Occipital lobe (tissue), 1 donor: ENCODE measurements at regions not wholly inside any gene's neighbourhood (a gene's known extent, or its start where the extent isn't known, plus 50 kb on each side); places are given as distances from the start of the nearest gene placed in this dataset.
"Not testable (repeated sequence)": the region's sequence is repeated elsewhere in the genome, so short reads cannot be mapped to it uniquely, and the experiment has no call there.

Experiments used
- DNase-seq: peaks from one replicate; lab custom pipeline; 2025; lab: John Stamatoyannopoulos, UW

DNA sequence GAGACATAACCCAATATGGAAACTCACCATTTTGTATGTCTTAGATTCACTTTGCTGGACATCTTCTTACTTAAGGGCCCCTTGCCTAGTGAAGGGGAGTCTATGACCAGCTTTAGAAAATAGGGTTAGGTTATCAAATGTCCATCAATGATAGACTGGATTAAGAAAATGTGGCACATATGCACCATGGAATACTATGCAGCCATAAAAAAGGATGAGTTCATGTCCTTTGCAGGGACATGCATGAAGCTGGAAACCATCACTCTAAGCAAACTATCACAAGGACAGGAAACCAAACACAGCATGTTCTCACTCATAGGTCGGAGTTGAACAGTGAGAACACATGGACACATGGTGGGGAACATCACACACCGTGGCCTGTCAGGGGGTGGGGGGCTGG lies 301.8 kb upstream of the TBL1XR1 start:
- not testable (repeated sequence) for DNase-seq

DNA sequence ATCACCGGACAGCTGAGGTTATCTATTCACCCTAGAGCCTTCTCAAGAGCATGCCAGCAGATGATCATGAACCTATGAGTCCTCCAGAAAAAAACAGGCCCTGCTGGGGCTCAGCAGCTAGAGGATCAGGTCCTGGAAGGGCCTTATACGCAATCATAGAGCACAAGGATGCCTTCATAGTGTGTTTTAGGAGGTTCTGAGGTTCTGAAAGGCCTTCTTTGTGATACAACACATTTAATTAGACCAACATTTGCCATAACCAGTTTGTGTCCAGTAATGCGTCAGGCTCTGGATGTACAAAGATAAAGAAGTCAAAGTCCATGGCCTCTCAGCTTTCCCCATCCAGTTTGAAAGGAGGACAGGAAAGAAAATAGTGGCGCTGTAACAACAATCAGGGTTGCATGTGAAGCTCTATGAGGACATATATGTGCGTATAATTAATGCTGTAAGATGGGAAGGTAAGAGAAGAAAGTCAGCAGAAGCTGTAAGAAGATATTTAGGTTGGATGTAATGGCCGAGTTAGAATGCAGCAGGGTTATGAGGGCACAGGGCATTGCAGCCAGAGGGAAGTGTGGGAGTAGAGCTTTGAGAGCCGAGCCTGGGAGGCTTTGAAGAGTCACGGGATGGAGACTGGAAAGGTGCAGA lies 302.6 kb upstream of the TBL1XR1 start:
- no peak for DNase-seq

DNA sequence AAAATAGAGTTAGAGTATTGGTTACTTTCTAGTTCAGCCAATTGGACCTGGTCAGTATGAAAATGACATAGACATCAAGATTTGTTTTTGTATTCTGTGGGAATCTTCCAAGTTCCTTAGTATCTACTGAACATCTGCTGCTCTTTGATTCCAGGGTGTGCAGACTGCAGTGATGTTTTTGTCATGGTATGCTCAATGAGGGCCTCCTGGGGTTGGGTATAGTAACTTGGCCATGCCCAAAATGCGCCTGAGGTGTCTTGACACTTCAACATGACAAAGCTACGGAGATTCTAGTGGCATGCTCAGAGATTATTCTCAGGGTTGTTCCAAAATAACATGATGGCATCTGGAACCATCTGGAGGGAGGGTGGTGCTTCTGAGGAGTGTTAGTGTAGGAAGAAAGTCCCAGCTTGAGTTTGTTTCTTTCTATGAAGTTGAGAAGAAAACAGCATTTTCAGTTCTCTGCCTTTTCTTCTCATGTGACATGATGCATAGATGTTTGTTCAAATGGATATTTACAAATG lies 313.5 kb upstream of the TBL1XR1 start:
- DNase-seq: no peak

DNA sequence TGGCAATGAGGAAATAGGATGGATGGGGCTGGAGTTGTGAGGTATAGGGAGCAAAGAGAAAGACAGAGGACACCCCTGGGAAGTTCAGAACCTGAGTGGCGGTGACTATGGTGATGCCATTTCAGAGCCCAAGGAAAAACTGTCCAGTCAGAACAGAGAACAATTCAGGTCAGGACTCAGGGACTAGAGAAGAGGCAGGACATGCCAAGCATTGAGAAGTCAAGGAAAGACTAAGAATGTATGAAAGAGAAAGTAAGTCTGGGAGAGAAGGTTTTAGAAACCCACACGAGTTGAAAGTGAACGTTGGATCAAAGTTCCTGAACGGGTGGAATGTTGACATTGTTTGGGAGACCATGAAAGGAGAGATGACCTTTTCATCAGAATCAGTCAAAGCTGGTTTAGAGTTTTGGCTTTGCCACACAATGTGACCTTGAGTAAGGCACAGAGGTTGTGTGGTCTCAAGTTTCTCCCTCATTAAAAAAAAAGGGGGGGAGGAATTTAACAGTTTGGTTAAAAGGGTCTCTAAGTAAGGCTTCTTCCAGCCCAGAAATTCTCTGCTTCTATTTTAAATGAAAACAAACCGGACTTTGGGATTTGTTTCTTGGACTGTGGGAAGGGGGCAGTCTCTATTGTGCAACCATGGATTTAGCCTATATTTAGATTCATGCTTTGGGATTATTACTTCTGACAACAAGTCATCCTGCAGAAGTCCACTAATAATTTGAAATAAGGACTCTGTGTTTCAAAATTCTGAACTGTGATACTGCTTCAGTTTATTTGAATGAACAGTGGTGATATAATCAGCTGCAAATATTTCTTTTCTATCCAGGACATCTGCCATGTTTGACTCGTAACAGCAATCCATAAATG lies 315.9 kb upstream of the TBL1XR1 start:
- DNase-seq: no peak

DNA sequence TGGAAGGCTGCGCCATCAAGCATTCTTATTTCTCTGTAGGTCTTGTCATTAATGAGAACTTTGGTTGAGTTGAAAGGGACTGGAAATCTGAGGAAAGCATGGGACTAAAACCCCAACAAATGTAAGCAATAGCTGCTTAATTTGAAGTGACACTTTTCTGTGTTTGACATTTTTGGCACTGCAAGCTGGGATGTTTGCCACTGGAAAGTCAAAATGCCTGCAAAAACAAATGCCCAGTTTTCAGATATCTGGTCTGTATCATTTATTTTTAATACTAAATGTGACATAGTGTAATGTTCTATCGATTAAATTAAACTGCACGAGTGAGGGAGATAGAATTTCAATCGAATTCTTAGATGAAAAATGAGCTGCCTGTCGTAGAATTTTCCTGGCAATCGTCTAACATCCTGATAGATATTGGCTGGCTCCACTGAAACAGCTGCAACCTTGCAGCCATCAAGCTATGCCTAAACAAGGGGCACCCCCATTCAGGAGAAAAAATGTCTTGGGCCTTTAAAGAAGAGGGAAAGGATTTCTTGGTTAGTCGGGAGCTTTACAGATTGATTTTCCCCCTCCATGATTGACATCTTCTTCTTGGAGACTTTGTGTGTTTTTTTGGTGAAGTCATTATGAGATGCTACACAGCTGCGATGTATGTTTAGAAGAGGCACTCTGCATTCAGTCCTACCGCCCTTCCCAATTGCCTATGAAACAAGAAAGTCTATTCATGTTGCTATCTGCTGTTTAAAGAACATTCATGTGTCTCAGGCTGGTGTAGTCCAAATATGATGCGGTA lies 316.7 kb upstream of the TBL1XR1 start:
- DNase-seq: no peak

DNA sequence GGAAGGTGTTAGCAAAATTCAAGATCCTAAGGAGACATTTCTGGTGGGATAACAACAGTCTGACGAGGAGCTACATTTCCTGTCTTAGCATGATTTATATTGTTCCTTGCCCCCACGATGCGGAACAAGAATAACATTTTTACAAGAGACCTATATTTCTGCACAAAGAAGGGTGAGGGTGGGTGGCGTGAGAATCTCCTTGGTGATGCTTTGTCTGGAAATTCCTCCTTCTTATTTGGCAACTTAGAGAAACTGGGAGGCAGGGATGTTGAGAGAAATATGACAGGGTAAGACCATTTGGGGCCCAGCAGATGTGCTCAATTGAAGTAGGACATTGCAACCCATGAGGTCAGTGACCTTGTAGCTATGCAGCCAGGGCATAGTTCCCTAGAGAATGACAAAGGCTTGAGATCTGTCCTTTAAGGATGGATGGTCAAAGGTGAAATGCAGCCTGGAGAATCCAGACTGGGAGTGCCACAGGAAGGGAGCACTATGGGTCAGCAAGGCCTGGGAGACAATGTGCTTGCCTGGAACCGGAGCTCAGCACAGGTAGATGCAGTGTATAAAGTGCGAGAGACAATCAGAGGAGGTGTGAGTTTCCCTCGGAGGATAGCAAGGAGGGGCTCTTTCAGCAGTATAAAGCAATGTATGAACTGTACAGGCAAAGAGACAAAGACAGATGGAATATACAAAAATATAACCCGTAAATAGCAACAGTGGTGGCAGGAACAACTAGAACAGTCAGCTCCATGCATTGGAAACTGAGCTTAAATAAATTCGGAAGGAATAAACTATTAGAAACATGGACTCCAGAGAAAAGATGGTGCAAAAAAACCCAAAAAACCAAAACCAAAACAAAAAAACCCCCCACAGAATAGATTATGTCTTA lies 317.6 kb upstream of the TBL1XR1 start:
- no peak for DNase-seq

DNA sequence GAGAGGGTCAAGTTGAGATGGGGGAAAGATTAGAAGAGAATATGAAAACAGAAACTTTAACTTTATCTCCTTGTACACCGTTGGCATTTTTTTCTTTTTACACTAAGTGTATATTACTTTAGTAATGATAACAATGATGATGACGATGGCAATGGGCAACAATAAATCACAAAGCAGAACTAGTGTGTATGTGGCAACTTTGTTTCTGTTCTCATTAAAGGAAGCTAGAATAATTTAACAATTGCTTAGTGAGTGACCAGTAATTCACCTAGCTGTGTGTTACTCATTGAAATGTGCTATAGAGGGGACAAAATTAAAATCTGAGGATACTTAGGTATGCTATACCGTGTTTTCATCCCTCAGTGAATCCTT lies 318.5 kb upstream of the TBL1XR1 start:
- DNase-seq: no peak

DNA sequence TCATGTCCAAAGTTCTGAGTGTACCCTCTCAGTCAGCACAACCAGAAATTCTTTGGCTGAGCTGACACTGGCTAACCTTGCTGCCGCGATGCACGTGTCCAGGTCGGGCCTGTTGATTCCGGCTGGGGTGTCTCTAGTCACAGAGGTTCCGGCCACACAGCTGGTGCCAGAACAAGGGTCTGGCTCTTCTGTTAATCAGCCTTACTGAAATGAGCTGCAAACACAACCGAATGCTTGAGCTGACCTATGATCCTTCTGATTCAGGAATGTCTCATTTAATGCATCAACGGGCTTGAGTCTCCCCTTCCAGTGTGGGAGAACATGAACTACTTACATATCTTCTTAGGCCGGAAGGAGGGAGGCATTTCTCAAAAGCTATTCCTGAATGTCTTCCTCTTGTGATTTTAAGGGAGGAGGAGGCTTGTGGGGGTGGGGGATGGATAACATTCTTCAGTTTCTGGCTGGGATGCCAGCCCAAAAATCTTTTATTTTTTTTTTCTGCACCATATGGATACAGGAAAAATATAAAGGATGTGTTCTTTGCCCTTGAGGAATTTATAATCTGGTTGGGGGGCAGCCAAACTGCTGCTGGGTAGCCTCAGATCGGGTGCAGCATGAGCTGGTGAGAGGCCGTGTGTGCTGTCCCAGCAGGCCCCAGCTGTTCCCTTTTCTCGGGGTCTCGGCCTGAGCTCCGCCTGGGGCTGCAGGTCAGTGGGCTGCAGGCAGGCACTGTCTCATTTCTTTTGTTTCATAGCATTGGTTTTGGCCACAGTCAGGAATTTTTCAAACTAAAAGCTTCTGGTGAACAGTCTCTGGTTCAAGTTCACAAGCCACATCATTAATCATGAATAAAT lies 319.1 kb upstream of the TBL1XR1 start:
- no peak for DNase-seq

DNA sequence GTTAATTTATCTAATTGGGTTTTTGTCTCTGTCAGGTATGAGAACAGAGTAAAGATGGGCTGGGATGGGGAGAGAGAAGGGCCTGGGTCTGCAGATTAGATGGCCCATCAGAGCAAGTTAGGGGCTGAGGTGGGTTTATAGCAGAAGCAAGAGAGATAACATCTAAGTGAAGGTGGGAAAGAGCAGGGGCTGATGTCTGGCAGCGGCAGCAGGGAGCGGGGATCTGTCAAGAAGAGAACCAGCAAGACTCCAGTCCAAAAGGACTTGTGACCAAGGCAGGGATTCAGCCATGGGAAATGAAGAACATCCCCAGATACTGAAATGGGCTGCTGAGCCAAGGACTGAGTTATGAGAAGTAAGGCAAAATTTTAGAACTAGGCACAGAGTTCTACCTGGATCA lies 320.6 kb upstream of the TBL1XR1 start:
- DNase-seq: no peak

DNA sequence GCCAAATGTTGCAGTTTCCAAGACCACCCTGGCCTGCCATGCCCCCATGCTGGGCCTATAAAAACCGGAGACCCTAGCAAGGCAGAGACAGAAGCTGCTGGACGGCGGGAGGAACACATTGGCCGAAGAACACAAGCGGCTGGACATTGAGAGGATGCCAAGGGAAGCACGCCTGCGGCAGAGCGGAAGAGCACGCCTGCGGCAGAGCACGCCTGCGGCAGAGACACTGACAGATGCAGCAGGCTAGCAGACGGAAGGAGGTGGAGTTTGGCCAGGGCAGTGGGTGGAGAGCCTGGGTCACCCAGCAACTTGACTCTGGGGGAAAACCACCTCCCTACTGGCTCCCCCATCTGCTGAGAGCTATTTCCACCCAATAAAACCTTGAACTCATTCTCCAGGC lies 322.3 kb upstream of the TBL1XR1 start:
- no peak for DNase-seq

DNA sequence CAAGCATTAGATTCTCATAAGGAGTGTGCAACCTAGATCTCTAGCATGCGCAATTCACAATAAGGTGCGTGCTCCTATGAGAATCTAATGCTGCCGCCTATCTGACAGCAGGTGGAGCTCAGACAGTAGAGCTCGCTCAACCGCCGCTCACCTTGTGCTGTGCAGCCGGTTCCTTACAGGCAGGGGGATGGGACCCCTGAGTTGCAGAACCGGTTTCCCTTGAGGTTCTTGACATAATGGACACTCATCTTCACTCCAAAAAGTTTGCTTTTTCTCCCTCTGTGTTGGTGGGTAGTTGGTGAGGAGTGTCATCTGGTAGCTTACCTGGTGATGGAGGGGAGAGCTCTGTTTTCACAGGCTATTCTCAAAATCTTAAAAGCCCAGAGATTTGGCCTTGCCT lies 324.0 kb upstream of the TBL1XR1 start:
- DNase-seq: no peak

DNA sequence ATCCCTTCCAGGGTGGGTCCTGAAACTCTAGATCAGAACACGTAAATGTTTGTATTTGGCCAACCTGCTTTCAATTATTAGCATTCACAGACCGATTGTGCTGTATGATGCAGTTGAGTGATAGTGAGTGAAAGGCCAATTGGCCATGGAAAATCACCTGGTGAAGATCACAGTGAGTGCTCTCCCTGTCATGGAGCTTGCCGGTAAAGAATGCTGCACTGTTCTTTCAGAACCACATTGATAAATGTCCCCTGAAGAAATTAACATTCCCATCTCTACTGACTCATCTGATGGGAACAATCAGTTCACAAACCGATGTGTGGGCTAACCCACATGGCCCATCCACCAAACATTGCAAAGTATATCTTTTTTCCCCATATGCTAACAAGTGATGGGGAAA lies 324.8 kb upstream of the TBL1XR1 start:
- DNase-seq: no peak

DNA sequence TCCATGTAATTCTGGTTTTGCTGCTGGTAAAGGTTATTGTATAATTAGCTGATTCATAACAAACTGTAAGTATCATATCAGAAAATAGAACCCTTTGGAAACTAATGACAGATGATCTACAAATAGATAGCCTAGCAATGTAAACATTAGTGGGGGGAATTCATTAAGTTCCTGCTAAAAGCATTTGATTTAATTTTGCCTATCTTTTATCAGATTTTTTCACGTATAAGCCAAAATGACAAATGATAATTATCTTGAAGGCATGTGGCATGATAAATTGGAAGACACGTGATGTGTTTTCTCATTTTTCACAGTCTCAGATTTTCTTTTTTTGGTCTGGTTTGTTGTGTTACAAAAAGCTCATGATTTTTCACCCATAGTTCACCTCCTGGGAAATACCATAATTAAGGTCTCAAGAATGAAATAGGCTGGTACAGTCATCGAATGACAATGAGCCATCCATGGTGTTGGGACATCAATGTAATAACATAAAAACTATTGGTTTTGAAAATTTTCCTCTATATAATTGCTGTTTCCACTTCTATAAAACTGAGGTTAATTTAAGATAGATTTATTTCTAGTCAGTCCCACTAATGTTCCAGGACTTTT lies 325.9 kb upstream of the TBL1XR1 start:
- no peak for DNase-seq

DNA sequence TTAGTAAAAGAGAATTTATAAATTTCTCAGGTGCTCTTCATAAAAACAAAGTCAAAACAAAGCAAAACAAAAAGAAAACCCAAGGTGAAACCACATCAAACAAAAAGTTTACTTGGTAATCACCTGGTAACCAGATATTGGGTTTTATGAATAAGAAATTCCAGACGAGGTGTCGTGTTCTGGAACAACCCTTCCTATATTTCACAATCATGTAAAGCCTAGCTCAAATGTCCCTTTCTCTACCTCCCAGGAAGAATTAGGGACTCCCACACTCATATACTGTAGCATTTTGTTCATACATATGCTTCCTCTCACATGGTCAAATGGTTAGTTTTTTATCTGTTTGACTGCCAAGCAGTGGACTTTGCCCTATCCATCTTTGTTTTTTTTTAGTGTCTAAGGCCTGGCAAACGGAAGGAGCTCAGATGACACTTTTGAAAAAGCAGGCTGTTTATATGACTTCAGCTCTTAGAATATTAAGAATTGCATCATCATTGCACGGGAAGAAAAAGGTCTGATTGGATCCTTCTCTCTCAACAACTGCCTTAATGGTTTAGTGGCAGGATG lies 326.7 kb upstream of the TBL1XR1 start:
- DNase-seq: no peak

DNA sequence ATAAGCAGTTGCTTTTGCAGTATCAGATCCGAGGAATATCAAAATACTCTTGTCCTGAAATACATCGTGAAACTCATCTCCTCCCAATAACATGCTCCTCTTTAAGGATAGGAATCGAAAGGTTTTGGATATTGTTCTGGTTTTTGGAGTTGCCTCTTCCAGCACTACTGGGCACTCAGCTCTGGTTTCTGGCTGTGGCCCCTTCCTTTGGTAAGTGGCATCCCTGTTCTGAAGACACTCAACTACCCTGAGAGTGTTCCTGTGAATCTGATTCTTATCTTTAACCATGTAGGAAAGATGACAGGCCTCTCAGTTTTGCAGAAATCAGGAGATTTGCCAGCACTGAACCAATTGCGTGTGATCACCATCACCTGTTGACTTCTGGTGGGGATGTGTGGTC lies 327.5 kb upstream of the TBL1XR1 start:
- DNase-seq: no peak

DNA sequence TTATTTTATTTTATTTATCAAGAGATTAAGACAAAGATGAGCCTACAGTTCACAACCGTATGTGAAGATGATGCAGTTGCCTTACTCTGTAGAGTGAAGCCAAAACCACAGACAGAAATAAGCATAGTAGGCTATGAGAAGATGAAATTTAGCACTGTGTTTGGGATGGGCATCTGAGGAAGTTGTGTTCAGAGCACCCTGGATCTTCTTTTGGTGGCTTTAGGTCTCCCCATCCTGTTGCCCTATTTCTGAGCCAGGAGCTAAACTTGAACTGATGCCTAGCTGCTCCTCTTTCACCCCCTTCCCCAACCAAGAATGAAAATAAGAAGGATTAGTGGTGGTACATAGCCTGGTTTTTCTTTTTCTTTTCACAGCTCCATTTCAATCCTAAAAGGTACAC lies 328.1 kb upstream of the TBL1XR1 start:
- no peak for DNase-seq

DNA sequence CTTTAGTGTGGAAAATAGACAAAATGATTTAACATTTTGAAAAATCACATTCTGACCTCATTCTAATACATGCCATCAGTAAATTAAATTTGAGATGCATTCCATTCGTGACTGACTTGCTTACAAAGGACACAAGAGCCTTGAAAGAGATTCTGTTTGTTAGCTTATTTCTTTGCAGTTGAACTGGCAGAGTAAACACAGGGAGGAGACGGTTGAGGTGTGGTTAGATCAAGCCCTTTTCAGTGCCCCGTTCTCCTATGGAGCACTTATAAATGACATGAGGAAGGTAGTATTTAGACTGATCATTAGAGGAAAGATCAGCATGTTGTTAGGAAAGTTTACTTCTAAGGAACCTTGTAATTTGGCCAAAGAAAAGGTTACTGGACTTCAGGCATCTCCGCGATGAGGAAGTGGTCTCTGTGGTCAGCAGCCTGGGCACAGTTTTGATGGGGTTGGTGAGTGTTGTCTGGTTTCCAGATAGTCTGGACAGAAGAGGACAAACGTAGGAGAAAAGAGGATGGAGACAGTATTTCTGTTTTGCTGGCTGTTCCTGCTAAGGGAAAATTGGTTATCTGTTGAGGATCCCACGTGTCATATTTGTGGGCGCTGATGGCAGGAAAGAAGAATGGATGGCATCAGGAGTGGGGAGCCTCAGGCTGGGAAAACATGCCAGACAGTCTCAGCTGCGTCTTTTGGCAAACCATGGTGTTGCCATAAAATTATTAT lies 328.9 kb upstream of the TBL1XR1 start:
- no peak for DNase-seq

DNA sequence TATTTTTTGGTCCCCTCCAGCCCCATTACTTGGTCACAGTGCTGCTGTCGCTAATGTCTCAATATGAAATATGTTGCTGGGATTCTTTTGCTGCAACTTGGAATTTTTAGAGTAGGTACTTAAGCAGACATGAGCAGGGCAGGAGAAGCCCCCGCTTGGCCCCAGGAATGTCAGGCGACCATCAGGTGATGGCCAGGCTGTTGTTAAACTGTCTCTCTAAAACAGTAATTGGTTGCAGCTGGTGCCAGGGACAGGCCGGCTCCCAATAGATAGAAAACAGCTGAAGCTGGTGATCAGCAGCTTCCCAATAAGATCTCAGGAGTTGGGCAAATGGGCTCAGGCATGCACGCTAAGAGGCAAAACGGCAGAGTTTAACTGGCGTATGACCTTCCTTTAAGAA lies 329.9 kb upstream of the TBL1XR1 start:
- no peak for DNase-seq
